Hepatocyte (in vitro differentiated cells): ENCODE measurements at regions not wholly inside any gene's neighbourhood (a gene's known extent, or its start where the extent isn't known, plus 50 kb on each side); places are given as distances from the start of the nearest gene placed in this dataset.
"Not testable (repeated sequence)": the region's sequence is repeated elsewhere in the genome, so short reads cannot be mapped to it uniquely, and the experiment has no call there.

Experiments used
- DNase-seq: peaks from one replicate; pipeline ENCODE4 v3.0.0-alpha.2; 2016; ENCODE audit warnings: low spot score
- H2AFZ ChIP-seq: fragments of 200-600 bp; sonication (generic); 2 replicates; pipeline ENCODE4 v1.6.0; 2016; ENCODE audit warnings: antibody characterized with exemption, mild to moderate bottlenecking
- H3K27ac ChIP-seq: fragments of 200-600 bp; sonication (generic); 2 replicates; pipeline ENCODE4 v1.5.1; 2016; ENCODE audit warnings: mild to moderate bottlenecking
- H3K27me3 ChIP-seq: fragments of 200-600 bp; sonication (generic); 2 replicates; pipeline ENCODE4 v1.6.1; 2016
- H3K36me3 ChIP-seq: fragments of 200-600 bp; sonication (generic); replicated peaks from 2 replicates; pipeline ENCODE4 v1.5.1; 2016; ENCODE audit warnings: low read depth; ENCODE audit not compliant: insufficient read depth
- H3K4me1 ChIP-seq: fragments of 200-600 bp; sonication (generic); 2 replicates; pipeline ENCODE4 v1.5.1; 2016; ENCODE audit warnings: mild to moderate bottlenecking, moderate library complexity; ENCODE audit not compliant: insufficient read depth
- H3K4me2 ChIP-seq: fragments of 200-600 bp; sonication (generic); 2 replicates; pipeline ENCODE4 v1.6.0; 2016
- H3K4me3 ChIP-seq: fragments of 200-600 bp; sonication (generic); 2 replicates; pipeline ENCODE4 v1.5.1; 2016; ENCODE audit warnings: mild to moderate bottlenecking
- H3K79me2 ChIP-seq: fragments of 200-600 bp; sonication (generic); 2 replicates; pipeline ENCODE4 v1.6.0; 2017; ENCODE audit warnings: mild to moderate bottlenecking
- H3K9me2 ChIP-seq: fragments of 200-600 bp; sonication (generic); replicated peaks from 2 replicates; pipeline ENCODE4 v1.6.0; 2017; ENCODE audit warnings: mild to moderate bottlenecking; ENCODE audit not compliant: insufficient read depth
- H3K9me3 ChIP-seq: fragments of 200-600 bp; sonication (generic); 2 replicates; pipeline ENCODE4 v1.5.1; 2016; ENCODE audit warnings: low read depth, mild to moderate bottlenecking
- H4K20me1 ChIP-seq: fragments of 200-600 bp; sonication (generic); 2 replicates; pipeline ENCODE4 v1.6.0; 2016; ENCODE audit warnings: mild to moderate bottlenecking; ENCODE audit not compliant: insufficient read depth, poor library complexity, severe bottlenecking
- WGBS: methylation state at CpG from one replicate; pipeline ENCODE4 v1.1.6; 2016; ENCODE audit warnings: low lambda C conversion rate; ENCODE audit errors: missing lambda C conversion rate; 5-methylcytosine and 5-hydroxymethylcytosine counted together

- not testable (repeated sequence) for H3K79me2 ChIP-seq
Measured at GRCh38 chr22:11932212-11932611, 3595.8 kb upstream of the OR11H1 start.

GRCh38 chr22:11967915-11968616 is 3559.9 kb upstream of the OR11H1 start:
- not testable (repeated sequence) for DNase-seq

More at GRCh38 chr22:11932212-11932611, 3595.8 kb upstream of the OR11H1 start:
- not testable (repeated sequence) for H3K9me2 ChIP-seq, H3K27ac ChIP-seq, H3K4me1 ChIP-seq, H3K4me2 ChIP-seq, H3K27me3 ChIP-seq, H2AFZ ChIP-seq, H3K36me3 ChIP-seq, H4K20me1 ChIP-seq, DNase-seq, H3K4me3 ChIP-seq, H3K9me3 ChIP-seq
- WGBS, result 79% methylated on average over 3 of the region's 3 CpGs

GRCh38 chr22:11973856-11974255 is 3554.1 kb upstream of the OR11H1 start:
- not testable (repeated sequence) for H2AFZ ChIP-seq, H3K4me2 ChIP-seq, H3K9me2 ChIP-seq, H3K27ac ChIP-seq, H4K20me1 ChIP-seq, H3K9me3 ChIP-seq, H3K36me3 ChIP-seq, H3K79me2 ChIP-seq, H3K4me3 ChIP-seq, H3K4me1 ChIP-seq, H3K27me3 ChIP-seq
- WGBS, result 89% methylated on average over 32 of the region's 35 CpGs
- DNase-seq, result peak; percentile 3

More at GRCh38 chr22:11967915-11968616, 3559.9 kb upstream of the OR11H1 start:
- H3K4me2 ChIP-seq, H3K4me1 ChIP-seq, H3K27ac ChIP-seq, H3K4me3 ChIP-seq, H4K20me1 ChIP-seq, H2AFZ ChIP-seq, H3K27me3 ChIP-seq, H3K79me2 ChIP-seq, H3K36me3 ChIP-seq, H3K9me2 ChIP-seq, H3K9me3 ChIP-seq: not testable (repeated sequence)
- 82% methylated on average over 11 of the region's 11 CpGs for WGBS
